ENCODE measurements at regions not wholly inside any gene's neighbourhood (a gene's known extent, or its start where the extent isn't known, plus 50 kb on each side); places are given as distances from the start of the nearest gene placed in this dataset.

- TF ChIP-seq POLR2AphosphoS5 (IDR thresholded peaks at IDR 0.05; ENCODE audit: insufficient read depth in 1 of 2, low read depth in 1 of 2) (no peak), POLR2A (IDR thresholded peaks at IDR 0.05) (no peak), CTCF (IDR thresholded peaks at IDR 0.05) (no peak)
These were observed 625.4 kb downstream of the QKI start for GRCh38 chr6:164039954-164040375.
